Ascending aorta (tissue), 2 donors: ENCODE measurements at regions not wholly inside any gene's neighbourhood (a gene's known extent, or its start where the extent isn't known, plus 50 kb on each side); places are given as distances from the start of the nearest gene placed in this dataset.
A peak's percentile ranks its signal among the peaks of the same experiment; 100 is the strongest.

Experiments
- DNase-seq, 2 donors: peaks; one replicate each; pipeline ENCODE4 v3.0.0-alpha.2; 2019; ENCODE audit warnings: low spot score in 2 of 2
- H3K27ac ChIP-seq, 2 donors: fragments of 200-600 bp; sonication (generic); one replicate each; pipeline ENCODE4 v1.5.1; 2016 to 2017; ENCODE audit warnings: mild to moderate bottlenecking in 1 of 2
- H3K27me3 ChIP-seq: fragments of 200-600 bp; sonication (generic); one replicate; pipeline ENCODE4 v1.5.1; 2017
- H3K36me3 ChIP-seq, 2 donors: fragments of 200-600 bp; sonication (generic); one replicate each; pipeline ENCODE4 v1.5.1; 2016
- H3K4me1 ChIP-seq, 2 donors: fragments of 200-600 bp; sonication (generic); one replicate each; pipeline ENCODE4 v1.5.1; 2016 to 2017; ENCODE audit warnings: mild to moderate bottlenecking in 1 of 2
- H3K4me3 ChIP-seq, 2 donors: fragments of 200-600 bp; sonication (generic); one replicate each; pipeline ENCODE4 v1.5.1; 2016 to 2017; ENCODE audit warnings: mild to moderate bottlenecking in 1 of 2
- H3K9me3 ChIP-seq, 2 donors: fragments of 200-600 bp; sonication (generic); one replicate each; pipeline ENCODE4 v1.5.1; 2016
- CTCF ChIP-seq, 3 experiments: fragments of 200-600 bp in 2 of 3; fragments of 450-650 bp in 1 of 3; sonication (generic) in 2 of 3; IDR thresholded peaks; one replicate each; pipeline ENCODE4 v1.5.1; 2016 to 2019; ENCODE audit warnings: antibody characterized with exemption in 3 of 3, mild to moderate bottlenecking in 1 of 3, moderate library complexity in 1 of 3
- intact Hi-C: fragments of 100-400 bp; cut with DNase I; formaldehyde crosslinking; loops from one replicate; pipeline ENCODE4 v1.15.1; 2023

- intact Hi-C loops: no loop called here
- Histone ChIP-seq H3K27ac (peak overlapping the region; percentile 12 to 56), H3K36me3 (no peaks in the 10 kb centered on the region), H3K9me3 (no peaks in the 10 kb centered on the region), H3K27me3 (no peaks in the 10 kb centered on the region), H3K4me3 (no peak overlapping the region), H3K4me1 (peaks cover 0 to 3% of the 10 kb centered on the region in 2 donors)
- TF ChIP-seq CTCF (IDR thresholded peaks at IDR 0.05): no peak
- DNase-seq: no peak
Measured at GRCh38 chr18:68494802-68495581, 219.9 kb downstream of the TMX3 start.

DNA sequence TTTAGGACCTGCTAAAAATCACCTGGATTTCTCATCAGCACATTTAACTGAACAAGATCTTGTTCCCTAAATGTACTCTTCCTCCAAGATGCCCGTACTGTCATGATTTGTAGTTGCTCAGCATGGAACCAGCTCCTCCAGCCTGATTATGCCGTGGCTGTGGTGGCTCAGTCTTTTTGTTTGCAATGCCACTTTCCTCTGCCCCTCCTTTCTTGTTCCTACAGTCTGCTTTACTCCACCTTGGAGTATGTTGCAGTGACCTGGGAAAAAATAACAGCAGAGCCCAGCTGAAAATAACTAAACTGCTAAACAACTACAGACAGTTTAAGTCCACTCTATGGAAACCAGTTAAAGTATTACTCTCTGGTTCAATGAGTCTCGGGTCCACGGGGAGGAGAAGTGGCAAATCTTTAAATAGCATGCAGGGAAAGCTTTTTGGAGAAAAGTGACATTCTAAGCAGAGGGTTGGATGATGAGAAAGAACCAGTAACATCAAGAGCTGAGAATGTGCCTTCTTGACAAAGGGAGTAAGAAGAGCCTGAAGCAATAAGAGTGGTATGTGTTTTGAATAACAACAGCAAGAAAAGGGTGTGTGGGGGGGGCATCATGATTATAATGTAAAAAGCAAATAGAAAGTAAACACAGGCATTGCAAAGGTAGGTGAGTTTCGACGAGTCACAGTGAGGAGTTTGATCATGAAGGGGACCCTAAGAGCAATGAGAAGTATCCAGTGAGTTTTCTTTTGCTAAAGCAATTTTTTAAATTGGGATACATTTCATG, 225.7 kb downstream of the TMX3 start:
- no peak for TF ChIP-seq CTCF (IDR thresholded peaks at IDR 0.05)
- H3K4me1 ChIP-seq: no peaks in the 10 kb centered on the region
- H3K4me3 ChIP-seq: no peak overlapping the region
- H3K27ac ChIP-seq: no peak overlapping the region
- no peaks in the 10 kb centered on the region for H3K36me3 ChIP-seq
- H3K27me3 ChIP-seq: no peaks in the 10 kb centered on the region
- H3K9me3 ChIP-seq: no peaks in the 10 kb centered on the region
- intact Hi-C loops: no loop called here
- no peak for DNase-seq

DNA sequence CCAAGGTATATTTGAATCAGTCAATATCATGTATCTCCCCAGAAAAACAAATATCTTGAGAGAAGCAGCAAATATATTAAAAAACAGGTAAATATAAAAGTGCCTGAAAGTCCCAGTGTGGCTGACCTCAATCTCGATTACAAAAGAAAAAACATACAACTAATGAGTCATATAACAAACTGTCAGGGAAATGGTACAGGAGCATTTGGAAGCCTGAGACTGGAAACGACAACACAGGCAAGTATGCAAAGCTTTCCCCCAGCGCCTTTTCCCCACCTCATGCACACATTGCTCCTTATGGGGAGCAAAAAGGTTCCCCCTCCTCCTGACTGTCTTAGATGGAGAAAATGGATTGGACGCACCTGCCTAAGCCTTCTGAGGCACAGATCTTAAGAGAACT, 230.7 kb downstream of the TMX3 start:
- H3K4me3 ChIP-seq: no peak overlapping the region
- no peaks in the 10 kb centered on the region for H3K9me3 ChIP-seq
- no peaks in the 10 kb centered on the region for H3K4me1 ChIP-seq
- no peaks in the 10 kb centered on the region for H3K27me3 ChIP-seq
- H3K27ac ChIP-seq: no peak overlapping the region
- intact Hi-C loops: no loop called here
- DNase-seq: no peak
- no peaks in the 10 kb centered on the region for H3K36me3 ChIP-seq
- no peak for TF ChIP-seq CTCF (IDR thresholded peaks at IDR 0.05)

DNA sequence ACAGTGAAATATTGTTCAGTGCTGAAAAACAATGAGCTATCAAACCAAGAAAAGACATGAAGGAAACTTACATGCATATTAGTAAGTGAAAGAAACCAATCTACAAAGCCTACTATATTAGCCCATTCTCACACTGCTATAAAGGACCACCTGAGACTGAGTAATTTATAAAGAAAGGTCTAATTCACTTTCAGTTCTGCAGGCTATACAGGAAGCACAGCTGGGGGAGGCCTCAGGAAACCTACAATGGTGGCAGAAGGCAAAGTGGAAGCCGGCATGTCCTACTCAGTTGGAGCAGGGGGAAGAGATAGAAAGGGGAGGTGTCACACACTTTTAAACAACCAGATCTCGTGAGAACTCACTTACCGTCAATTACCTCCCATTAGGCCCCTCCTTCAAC, 232.1 kb downstream of the TMX3 start:
- Histone ChIP-seq H3K4me3 (no peak overlapping the region), H3K9me3 (no peaks in the 10 kb centered on the region), H3K27ac (no peak overlapping the region), H3K27me3 (no peaks in the 10 kb centered on the region), H3K36me3 (no peaks in the 10 kb centered on the region), H3K4me1 (no peaks in the 10 kb centered on the region)
- no peak for DNase-seq
- no peak for TF ChIP-seq CTCF (IDR thresholded peaks at IDR 0.05)
- intact Hi-C loops: no loop called here

DNA sequence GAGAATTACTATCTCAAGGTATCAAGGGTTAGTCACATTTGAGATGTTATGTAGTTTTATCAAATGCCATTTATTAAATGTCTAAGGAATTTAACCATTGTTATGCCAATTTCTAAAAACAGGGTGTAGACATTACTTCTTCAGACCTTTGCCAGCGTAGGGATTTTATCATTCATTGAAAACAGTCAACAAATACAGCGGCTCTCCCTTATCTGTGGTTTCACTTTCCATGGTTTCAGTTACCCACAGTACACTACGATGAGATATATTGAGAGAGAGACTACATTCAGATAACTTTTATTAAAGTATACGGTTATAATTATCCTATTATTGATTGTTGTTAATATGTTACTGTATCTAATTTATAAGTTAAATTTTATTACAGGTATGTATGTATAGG, 234.7 kb downstream of the TMX3 start:
- intact Hi-C loops: no loop called here

More for the DNA sequence above, 234.7 kb downstream of the TMX3 start:
- H3K36me3 ChIP-seq: no peaks in the 10 kb centered on the region
- no peak overlapping the region for H3K4me3 ChIP-seq
- no peak overlapping the region for H3K27ac ChIP-seq
- H3K4me1 ChIP-seq: no peaks in the 10 kb centered on the region
- no peak for DNase-seq
- TF ChIP-seq CTCF (IDR thresholded peaks at IDR 0.05): no peak
- no peaks in the 10 kb centered on the region for H3K9me3 ChIP-seq
- H3K27me3 ChIP-seq: no peaks in the 10 kb centered on the region
